Stimulated activated CD4-positive, alpha-beta T cell treated with anti-CD3 and anti-CD28 coated beads, TNF-alpha, amount 100 ng/mL, for 48 hours (primary cell): ENCODE measurements at regions not wholly inside any gene's neighbourhood (a gene's known extent, or its start where the extent isn't known, plus 50 kb on each side); places are given as distances from the start of the nearest gene placed in this dataset.

Source experiments
- DNase-seq, 3 donors: peaks; one replicate each; pipeline ENCODE4 v3.0.0-alpha.2; 2020; ENCODE audit warnings: low read depth in 3 of 3

DNA sequence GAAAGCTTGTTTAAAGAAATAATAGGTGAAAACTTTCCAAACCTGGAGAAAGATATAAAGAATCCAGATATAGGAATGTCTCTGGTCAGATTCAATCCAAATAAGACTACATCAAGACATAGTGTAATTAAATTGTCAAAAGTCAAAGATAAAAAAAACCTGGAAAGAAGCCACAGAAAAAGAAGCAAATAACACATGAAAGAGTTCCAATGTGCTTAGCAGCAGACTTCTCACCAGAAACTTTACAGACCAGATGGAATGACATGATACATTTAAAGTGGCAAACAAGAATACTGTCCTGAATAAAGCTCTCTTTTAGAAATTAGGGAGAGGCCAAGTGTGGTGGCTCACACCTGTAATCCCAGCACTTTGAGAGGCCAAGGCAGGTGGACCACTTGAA lies 1039.9 kb downstream of the KCNT2 start:
- no peak for DNase-seq

DNA sequence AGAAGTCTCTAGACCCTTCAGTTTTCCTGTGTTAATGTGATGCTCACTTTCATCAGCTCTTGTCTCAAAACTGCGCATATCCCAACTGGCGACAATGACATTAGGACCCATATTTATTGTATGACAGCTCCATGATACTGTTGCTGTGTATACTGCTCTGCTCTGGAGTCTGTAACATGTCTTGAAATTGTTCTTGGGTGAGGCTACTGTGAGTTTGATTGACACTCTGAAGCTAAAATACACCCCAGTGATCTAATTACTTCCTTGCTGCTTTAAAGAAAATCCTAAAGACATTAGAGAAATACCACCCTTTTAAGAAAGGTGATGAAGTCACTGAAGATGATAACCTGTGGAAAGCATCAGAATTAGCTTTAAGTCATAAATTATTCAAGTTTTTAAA lies 1046.2 kb downstream of the KCNT2 start:
- DNase-seq, result no peak

DNA sequence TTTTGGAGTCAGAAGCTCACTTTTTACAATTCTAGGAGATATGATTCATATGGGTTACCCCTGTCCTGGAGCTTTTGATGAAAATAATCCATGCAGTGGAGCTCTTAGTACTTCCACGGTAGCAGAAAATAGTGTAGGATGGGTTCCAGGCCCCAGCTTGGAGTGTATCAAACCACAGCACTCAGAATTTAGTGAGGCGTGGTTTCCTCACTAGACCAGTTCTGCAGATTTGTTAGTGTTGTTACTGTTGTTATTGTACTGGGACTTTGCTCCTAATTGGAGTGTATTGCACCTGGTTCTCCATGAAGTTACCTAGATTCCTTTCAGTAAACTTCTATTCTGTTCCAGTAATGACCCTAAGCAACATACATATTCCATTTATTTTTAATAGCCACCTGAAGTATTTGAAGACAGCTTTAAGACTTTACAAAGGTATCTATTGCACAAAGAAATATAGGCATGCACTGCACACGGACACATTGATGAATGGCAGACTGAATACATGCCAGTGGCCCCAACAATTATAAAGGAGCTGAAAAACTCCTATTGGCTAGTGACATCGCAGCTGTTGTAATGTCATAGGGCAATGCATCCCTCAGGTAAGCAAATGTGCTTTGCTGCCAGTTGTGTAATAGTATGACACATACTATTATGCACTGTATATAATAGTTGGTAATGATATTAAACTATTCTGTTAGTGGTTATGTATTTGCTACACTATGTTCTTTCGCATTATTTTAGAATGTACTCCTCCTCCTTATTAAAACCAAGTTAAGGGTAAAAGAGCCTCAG lies 1058.0 kb downstream of the KCNT2 start:
- DNase-seq, result no peak

DNA sequence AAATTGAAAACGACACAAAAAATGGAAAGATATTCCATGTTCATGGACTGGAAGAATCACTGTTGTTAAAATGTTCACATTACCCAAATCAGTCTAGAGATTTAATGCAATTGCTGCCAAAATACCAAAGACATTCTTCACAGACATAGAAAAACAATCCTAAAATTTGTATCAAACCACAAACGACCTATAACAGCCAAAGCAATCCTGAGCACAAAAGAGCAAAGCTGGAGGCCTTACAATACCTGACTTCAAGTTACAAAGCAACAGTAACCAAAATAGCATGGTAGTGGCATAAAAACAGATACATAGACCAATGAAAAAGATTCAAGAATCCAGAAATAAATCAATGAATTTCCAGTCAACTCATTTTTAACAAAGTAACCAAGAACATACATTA lies 1077.3 kb downstream of the KCNT2 start:
- no peak for DNase-seq

DNA sequence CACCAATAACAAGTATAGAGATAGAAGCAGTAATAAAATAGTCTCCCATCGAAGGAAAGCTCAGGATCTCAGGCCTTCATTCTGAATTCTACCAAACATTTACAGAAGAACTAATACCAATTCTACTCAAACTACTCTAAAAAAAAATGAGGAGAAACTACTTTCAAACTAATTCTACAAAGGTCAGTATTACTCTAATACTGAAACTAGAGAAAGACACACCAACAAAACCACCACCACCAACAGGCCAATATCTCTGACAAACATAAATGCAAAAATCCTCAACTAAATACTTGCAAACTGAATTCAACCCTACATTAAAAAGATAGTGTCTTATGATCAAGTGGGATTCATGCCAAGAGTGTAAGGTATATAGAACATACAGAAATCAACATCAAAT lies 1078.4 kb downstream of the KCNT2 start:
- no peak for DNase-seq

DNA sequence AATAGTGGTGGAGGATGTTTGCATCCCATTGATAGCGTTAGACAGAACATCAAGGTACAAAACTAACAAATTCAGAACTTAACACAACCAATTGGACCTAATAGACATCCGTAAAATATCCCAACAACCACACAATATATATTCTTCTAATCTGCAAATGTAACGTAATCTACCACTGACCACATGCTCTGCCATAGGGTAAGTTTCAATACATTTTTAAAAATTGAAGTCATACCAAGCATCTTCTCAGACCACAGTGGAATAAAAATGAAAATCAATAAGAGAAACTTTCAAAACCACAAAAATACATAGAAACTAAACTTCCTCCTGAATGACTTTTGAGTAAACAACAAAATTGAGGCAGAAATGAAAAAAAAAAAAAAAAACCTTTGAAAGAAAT lies 1087.5 kb downstream of the KCNT2 start:
- no peak for DNase-seq

DNA sequence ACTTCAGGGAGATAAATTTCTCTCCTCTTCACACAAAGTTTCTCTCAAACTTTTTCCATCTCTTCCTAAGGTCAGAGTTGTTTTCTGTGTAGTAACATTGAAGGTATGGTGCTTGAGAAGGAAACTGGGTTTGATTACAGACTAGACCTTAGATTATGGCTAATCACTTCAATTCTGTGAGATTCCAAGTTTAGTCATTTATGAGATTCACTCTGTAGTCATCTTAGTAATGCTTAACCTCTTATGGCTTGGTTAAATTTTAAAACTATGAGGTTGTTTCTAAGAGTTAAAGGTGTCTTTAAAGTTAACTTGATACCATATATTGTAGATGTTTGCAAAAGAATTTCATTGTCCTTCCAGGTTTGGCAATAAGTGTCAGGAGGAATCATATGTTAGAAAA lies 1092.2 kb downstream of the KCNT2 start:
- no peak for DNase-seq

DNA sequence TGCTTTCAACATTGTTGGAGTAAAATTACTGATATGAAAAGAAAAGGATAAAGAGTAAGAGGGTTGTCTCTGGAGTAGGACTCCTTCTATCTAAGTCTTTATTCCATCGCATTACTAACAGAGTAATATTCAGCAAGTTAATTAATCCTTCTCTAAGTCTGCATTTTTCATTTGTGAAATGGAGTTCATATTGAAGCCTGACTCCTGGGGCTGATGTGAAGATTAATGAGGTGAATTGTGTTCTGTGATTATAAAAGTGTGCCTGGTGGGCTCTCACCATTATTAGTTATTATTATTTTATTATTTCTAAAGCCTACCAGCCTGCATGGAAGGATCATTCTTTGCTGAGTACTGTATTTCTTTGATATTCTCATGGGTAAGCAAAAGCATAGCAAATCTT lies 1096.7 kb downstream of the KCNT2 start:
- DNase-seq, result no peak

DNA sequence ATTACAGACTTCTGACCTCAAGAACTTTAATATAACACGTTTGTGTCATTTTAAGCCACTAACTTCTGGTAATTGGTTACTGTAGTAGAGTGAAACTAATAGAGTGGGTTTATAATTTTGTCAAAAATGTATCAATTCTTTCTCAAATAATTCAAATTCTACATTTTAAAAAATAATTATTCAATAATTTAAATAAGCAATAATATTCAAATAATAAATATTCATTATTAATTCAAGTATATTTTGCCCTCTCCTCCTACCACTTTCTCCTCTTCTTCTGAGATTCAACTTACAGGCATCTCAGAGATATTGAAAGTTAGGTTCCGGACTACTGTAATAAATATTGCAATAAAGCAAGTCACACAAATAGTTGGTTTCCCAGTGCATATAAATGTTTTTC lies 1107.1 kb downstream of the KCNT2 start:
- no peak for DNase-seq

DNA sequence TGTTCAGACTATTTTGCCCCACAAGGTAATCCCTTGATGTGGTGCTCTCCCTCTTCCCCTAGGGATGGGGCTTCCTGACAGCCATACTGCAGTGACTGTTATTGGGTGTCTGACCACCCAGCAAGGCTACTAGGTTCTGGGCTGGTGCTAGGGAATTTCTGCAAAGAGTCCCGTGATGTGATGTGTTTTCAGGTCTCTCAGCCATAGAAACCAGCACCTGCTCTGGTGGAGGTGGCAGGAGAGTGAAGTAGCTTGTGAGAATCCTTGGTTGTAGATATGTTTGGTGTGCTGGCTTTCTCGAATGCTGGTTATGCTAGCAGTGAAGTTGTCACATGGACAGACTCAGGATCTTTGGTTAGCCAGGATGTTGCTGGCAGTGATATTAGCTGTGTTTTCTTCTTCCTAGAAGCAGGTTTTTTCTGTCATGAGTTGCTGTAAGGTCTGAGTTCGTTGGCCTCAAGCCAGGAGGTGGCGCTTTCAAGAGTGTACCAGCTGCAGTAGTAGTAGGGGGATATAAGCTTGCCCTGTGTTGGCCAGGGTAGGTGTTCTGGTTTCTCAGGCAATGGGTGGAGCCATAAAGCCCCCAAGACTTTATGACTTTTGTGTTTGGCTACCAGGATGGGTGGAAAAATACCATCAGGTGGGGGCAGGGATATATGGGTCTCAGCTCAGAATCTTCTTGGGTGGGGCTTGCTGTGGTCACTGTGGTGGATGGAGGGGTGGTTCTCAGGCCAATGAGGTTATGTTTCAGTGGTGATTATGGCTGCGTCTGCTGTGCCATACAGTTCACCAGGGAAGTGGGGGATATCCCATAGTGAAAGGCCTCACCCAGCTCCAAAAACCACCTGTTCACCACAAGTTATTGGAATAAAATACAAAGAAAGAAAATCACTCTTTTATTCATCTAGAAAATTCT lies 1112.3 kb downstream of the KCNT2 start:
- no peak for DNase-seq

DNA sequence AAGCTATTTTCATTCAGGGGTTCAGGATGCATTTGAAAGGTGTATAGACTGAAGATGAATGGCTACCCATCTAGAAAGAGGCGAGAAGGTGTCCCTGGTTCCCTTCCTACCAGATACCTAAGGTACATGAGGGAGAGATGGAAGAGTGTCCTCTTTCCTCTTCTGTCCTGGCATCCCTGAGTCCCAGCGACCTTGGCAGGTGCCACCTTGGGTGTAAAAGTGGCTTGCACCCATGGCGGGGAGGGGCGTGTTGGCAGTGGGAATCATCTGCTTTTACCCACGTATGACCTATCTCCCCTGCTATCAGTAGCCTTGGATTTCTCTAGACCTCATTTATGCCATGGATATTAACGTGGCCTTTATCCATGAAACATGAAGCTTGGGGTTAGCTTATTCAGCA lies 1126.1 kb downstream of the KCNT2 start:
- no peak for DNase-seq

DNA sequence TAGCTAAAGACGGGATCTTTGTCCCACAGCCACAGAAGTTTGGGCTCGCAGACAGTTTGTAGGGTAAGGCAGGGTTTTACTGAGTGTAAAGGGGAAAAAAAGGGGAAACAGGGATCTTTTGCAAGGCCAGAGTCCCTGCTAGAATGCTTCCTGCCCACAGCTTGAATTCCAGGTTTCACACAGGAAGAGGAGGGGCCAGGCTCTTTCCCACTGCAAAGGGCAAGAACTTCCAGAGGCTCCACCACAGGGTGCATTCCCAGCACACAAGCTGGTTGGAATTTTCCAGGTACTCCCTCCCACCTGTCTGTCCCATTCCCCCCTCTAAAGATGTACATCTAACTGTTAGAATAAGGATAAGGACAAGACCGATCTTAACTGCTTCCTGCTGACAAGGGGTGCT lies 1126.9 kb downstream of the KCNT2 start:
- DNase-seq, result no peak

DNA sequence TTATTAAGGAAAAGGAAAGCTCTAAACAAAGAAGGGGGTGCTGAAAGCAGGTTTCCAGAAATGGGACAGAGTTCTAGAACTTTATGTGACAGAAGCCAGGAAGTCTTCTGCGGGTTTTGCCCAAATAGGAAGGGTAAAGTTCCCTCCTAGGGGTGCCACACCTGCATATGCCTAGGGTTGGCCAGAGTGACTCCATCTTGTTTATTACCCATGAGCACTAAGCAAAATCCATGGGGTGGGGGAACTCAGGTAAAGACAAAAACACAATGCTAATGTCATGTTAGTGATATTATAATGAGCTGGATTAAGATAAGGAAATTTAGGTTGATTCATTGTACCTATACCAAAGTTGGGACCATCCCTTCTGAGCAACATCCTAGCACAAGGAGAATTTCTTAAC lies 1132.7 kb downstream of the KCNT2 start:
- DNase-seq, result no peak

DNA sequence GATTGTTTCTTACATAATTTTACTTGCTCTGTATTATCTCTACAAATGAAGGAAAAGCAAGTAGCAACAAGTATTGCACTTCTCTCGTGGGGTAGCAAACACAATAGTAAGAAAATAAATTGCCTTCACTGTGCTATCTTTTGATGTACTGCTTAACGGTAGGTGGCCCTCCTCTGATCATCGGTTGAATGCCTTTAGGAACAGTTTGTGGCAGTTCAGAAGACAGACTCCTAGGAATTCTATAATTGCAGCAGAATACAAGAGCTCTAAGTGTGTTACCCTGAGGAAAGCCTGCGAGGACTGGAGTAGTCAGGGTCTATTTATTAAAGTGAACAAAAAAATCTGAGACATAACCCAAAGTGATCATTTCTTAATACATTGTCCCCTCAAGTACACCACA lies 1135.9 kb downstream of the KCNT2 start:
- no peak for DNase-seq

DNA sequence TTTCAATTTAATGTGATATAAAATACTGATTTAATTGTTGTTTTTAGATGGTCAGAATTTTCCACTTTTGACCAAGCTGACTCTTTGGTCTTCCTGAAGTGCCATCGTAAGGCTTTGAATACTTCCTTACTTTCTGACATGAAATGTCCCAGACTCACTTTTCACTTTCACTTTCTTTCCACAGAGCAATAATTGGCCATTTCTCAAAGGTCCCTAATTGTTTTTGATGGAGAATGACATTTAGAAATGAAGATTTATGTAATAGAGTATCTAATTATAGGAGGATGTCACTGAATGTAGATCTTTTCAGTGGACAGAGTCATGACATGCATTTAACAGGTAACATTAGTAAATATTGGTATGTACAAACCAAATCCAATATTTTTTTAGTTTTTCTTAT lies 1141.6 kb downstream of the KCNT2 start:
- DNase-seq, result no peak

DNA sequence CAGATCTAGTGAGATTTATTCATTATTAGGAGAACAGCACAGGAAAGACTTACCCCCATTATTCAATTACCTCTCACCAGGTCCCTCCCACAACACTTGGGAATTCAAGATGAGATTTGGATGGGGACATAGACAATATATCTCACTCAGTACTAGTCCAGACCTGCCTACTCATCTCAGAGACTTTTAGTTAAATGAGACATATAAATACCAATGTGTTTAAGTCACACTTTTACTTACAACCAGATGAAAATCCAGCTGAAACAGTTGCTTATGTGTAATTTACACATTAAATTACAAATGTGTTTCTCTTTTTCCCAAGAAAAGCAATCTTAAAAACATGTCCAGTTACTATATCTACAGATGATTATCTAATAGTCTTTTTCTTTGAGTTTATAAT lies 1145.6 kb downstream of the KCNT2 start:
- no peak for DNase-seq

DNA sequence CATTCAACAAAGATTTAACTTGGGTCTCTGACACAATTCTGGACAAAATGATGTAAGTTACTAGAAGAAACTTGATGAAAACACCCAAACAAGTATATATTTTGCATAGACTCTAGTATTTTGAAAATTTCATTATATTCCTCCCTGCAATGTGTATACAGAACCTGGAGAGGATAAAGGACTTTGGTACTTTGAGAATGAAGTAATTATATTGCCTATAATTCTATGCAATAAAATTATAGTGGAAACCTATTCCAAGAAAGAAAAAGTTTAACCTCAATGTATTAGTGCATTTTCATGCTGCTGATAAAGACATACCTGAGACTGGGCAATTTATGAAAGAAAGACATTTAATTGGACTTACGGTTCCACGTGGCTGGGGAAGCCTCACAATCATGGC lies 1146.1 kb downstream of the KCNT2 start:
- DNase-seq, result no peak

DNA sequence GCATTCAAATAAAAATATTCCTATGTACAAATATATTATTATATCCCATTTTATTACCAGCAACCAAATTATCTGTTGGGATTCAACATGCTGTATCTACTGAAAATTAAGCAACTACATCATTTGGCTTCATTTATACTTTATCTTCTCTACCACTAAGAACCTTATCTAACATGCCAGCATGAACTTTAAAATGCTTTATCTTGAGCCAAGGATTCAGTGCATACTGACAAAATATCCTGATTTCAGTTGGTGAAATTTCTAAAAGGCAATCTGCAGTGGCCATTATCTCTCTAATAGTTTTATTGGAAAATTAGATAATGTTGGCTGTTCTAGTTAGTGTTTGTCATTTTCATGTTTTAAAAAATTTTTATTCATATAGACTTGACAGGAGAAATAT lies 1149.9 kb downstream of the KCNT2 start:
- no peak for DNase-seq

DNA sequence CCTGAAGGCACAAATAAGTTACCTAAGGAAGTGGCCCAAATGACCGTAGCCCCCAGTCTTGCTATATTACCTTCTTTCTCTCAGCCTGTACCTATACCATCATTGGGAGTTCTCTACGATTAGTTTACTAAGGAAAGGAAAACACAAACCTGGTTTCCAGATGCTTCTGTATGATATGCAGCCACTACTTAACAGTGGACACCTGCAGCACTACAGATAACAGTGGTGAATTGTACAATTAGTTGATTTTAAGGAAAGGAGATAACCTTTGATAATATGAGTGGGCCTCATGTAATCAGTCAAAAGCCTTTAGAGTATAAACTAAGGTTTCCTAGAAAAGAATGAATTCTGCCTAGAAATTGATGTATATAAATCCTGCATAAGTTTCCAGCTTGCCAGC lies 1157.4 kb downstream of the KCNT2 start:
- no peak for DNase-seq

DNA sequence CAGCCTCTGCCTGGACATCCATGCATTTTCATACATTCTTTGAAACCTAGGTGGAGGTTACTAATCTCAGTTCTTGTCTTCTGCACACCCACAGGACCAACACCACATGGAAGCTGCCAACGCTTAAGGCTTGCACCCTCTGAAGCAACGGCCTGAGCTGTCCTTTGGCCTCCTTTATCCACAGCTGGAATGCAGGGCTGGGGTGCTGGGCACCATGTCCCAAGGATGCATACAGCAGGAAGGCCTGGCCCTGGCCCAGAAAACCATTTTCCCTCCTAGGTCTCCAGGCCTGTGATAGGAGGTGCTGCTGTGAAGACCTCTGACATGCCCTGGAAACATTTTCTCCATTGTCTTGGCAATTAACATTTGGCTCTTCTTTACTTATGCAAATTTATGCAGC lies 1168.6 kb downstream of the KCNT2 start:
- DNase-seq, result no peak

DNA sequence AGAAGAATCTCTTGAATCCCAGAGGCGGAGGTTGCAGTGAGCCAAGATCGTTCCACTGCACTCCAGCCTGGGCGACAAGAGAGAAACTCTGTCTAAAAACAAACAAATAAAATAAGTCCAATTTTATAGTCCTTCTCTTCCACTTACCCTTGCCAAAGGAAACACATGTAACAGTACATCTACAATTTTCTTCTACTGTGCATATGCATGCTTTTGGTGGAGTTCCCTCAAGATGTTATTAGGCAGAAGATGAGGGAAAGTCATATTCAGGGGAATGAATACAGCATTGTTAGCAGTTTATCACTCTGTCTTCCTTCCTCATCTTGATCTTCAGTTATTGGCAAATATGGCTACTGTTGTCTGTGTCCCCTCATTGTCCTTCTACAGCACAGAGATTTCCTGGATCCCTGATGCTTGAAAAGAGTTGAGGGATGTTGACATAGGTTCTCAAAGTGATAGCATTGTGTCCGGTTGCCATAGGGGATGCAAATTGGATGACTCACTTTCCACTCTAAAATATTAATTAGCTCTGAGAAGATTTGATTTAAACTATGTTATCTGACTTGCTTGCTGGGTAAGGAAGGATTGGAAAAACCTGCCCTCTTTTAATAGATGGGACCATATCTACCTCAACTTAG lies 1173.6 kb downstream of the KCNT2 start:
- no peak for DNase-seq

DNA sequence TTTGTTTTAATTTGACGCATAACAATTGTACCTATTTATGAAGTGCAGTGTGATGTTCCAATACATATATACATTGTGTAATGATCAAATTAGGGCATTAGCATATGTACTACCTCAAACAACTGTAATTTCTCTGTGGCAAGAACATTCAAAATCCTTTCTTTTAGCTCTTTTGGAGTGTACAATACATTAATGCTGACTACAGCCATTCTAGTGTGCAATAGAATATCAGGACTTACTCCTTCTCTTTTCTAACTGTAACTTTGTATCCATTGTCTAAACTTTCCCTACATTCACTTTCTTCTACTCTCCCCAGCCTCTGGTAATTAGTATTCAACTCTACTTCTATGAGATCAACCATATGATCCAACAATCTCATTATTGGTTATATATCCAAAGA lies 1177.4 kb downstream of the KCNT2 start:
- no peak for DNase-seq

DNA sequence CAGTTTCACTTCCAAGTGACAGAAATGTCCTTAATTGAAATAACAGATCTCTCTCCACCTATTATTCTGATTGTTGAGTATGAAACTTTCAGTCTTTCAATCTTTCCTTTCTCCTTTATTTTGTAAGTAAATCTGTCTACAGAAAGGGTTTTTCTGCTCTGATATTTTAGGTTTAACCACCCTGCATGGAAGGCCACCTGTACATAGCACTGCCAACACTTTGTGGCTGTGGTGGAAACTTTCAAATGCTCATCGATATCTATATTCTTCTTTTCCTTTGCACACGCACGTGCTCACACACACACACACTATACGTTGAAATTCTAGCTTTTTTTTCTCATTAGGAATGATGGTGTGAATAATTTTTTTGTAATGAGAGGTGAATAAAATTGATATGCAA lies 1179.3 kb downstream of the KCNT2 start:
- DNase-seq, result no peak
